Spinal cord (tissue), 9 donors: ENCODE measurements at regions not wholly inside any gene's neighbourhood (a gene's known extent, or its start where the extent isn't known, plus 50 kb on each side); places are given as distances from the start of the nearest gene placed in this dataset.

Experiments used
- DNase-seq, 6 donors: peaks; one replicate each; pipeline versions ENCODE4 v3.0.0 to v3.0.0-alpha.2; 2013 to 2015; ENCODE audit warnings: low spot score in 6 of 6, low read depth in 4 of 6
- H3K27ac ChIP-seq: one replicate; pipeline ENCODE4 v1.5.1; 2013; ENCODE audit warnings: low read depth, low read length, control low read depth
- H3K27me3 ChIP-seq: one replicate; pipeline ENCODE4 v1.6.1; 2013; ENCODE audit warnings: low read length; ENCODE audit not compliant: control insufficient read depth, insufficient read depth
- H3K36me3 ChIP-seq: one replicate; pipeline ENCODE4 v1.6.1; 2013; ENCODE audit warnings: low read length; ENCODE audit not compliant: control insufficient read depth, insufficient read depth
- H3K4me1 ChIP-seq: one replicate; pipeline ENCODE4 v1.6.1; 2013; ENCODE audit warnings: low read length; ENCODE audit not compliant: control insufficient read depth, insufficient read depth
- H3K4me3 ChIP-seq: one replicate; pipeline ENCODE4 v1.5.1; 2013; ENCODE audit warnings: low read depth, low read length, control low read depth
- H3K9me3 ChIP-seq: one replicate; pipeline ENCODE4 v1.6.1; 2013; ENCODE audit warnings: low read length; ENCODE audit not compliant: control insufficient read depth, insufficient read depth
- whole genome bisulfite sequencing: methylation state at CpG from one replicate; pipeline ENCODE4 v1.1.5; 2013; ENCODE audit warnings: missing lambda C conversion rate; ENCODE audit not compliant: insufficient coverage; 5-methylcytosine and 5-hydroxymethylcytosine counted together
- donor health status: healthy.

- no peak for DNase-seq
- 100% methylated on average over 1 of the region's 2 CpGs for WGBS
- Histone ChIP-seq H3K36me3 (no peaks in the 10 kb centered on the region), H3K27ac (no peak overlapping the region), H3K9me3 (no peaks in the 10 kb centered on the region), H3K4me1 (no peaks in the 10 kb centered on the region), H3K4me3 (no peak overlapping the region), H3K27me3 (no peaks in the 10 kb centered on the region)
Measured at GRCh38 chr3:111335512-111336303, 206.3 kb upstream of the CD96 start.

- Histone ChIP-seq H3K4me3 (no peak overlapping the region), H3K36me3 (no peaks in the 10 kb centered on the region), H3K27ac (no peak overlapping the region), H3K9me3 (no peaks in the 10 kb centered on the region), H3K4me1 (no peaks in the 10 kb centered on the region), H3K27me3 (no peaks in the 10 kb centered on the region)
- 73% methylated on average over 1 of the region's 2 CpGs for WGBS
- peak in 1 of 6 donors; percentile 11 for DNase-seq
Measured at GRCh38 chr3:111336511-111336910, 205.5 kb upstream of the CD96 start.

- no peaks in the 10 kb centered on the region for H3K27me3 ChIP-seq
- no peaks in the 10 kb centered on the region for H3K4me1 ChIP-seq
- H3K9me3 ChIP-seq, result no peaks in the 10 kb centered on the region
- no peak overlapping the region for H3K4me3 ChIP-seq
- DNase-seq, result peak in 3 of 6 donors; percentile 31 to 66 (median 65)
- 100% methylated on average over 3 of the region's 4 CpGs for WGBS
- no peaks in the 10 kb centered on the region for H3K36me3 ChIP-seq
- H3K27ac ChIP-seq, result no peak overlapping the region
Measured at GRCh38 chr3:111338059-111338698, 203.8 kb upstream of the CD96 start.

- no peak for DNase-seq
- Histone ChIP-seq H3K36me3 (no peaks in the 10 kb centered on the region), H3K9me3 (no peaks in the 10 kb centered on the region), H3K27ac (no peak overlapping the region), H3K4me1 (no peaks in the 10 kb centered on the region), H3K4me3 (no peak overlapping the region), H3K27me3 (no peaks in the 10 kb centered on the region)
Measured at GRCh38 chr3:111339017-111339416, 203.0 kb upstream of the CD96 start.

GRCh38 chr3:111351334-111351733 is 190.7 kb upstream of the CD96 start:
- WGBS, result 57% methylated on average over 1 of the region's 1 CpG
- no peaks in the 10 kb centered on the region for H3K4me1 ChIP-seq
- no peak overlapping the region for H3K27ac ChIP-seq
- no peaks in the 10 kb centered on the region for H3K36me3 ChIP-seq
- DNase-seq, result no peak
- H3K4me3 ChIP-seq, result no peak overlapping the region
- no peaks in the 10 kb centered on the region for H3K27me3 ChIP-seq
- peaks cover 2% of the 10 kb centered on the region for H3K9me3 ChIP-seq

- peaks cover 2% of the 10 kb centered on the region for H3K9me3 ChIP-seq
- H3K27me3 ChIP-seq, result no peaks in the 10 kb centered on the region
- no peaks in the 10 kb centered on the region for H3K36me3 ChIP-seq
- DNase-seq, result no peak
- H3K4me3 ChIP-seq, result no peak overlapping the region
- WGBS, result 100% methylated on average over 1 of the region's 2 CpGs
- no peaks in the 10 kb centered on the region for H3K4me1 ChIP-seq
- H3K27ac ChIP-seq, result no peak overlapping the region
Measured at GRCh38 chr3:111352585-111352984, 189.4 kb upstream of the CD96 start.

- H3K9me3 ChIP-seq, result peaks cover 2% of the 10 kb centered on the region
- no peak overlapping the region for H3K27ac ChIP-seq
- no peak overlapping the region for H3K4me3 ChIP-seq
- no peaks in the 10 kb centered on the region for H3K36me3 ChIP-seq
- 85% methylated on average over 3 of the region's 4 CpGs for WGBS
- DNase-seq, result no peak
- no peaks in the 10 kb centered on the region for H3K27me3 ChIP-seq
- no peaks in the 10 kb centered on the region for H3K4me1 ChIP-seq
Measured at GRCh38 chr3:111359261-111360030, 182.6 kb upstream of the CD96 start.

- Histone ChIP-seq H3K9me3 (peaks cover 2% of the 10 kb centered on the region), H3K4me1 (no peaks in the 10 kb centered on the region), H3K27ac (no peak overlapping the region), H3K4me3 (no peak overlapping the region), H3K36me3 (no peaks in the 10 kb centered on the region), H3K27me3 (no peaks in the 10 kb centered on the region)
- no CpG with 5 or more reads among the region's 1 CpG for WGBS
- DNase-seq, result peak in 2 of 6 donors; percentile 9 to 57
Measured at GRCh38 chr3:111362381-111363009, 179.5 kb upstream of the CD96 start.

- Histone ChIP-seq H3K4me3 (no peak overlapping the region), H3K27me3 (no peaks in the 10 kb centered on the region), H3K4me1 (no peaks in the 10 kb centered on the region), H3K9me3 (no peaks in the 10 kb centered on the region), H3K36me3 (no peaks in the 10 kb centered on the region), H3K27ac (no peak overlapping the region)
- 57% methylated on average over 3 of the region's 4 CpGs for WGBS
- DNase-seq, result peak in 1 of 6 donors; percentile 9
Measured at GRCh38 chr3:111366515-111366914, 175.5 kb upstream of the CD96 start.
